ENCODE measurements at regions not wholly inside any gene's neighbourhood (a gene's known extent, or its start where the extent isn't known, plus 50 kb on each side); places are given as distances from the start of the nearest gene placed in this dataset.

- TF ChIP-seq SP1 (IDR thresholded peaks at IDR 0.05) (no peak), ZNF384 (IDR thresholded peaks at IDR 0.05) (no peak), CTBP1 (IDR thresholded peaks at IDR 0.05; ENCODE audit: borderline replicate concordance) (no peak), ARNT (IDR thresholded peaks at IDR 0.05) (no peak), FOXK2 (IDR thresholded peaks at IDR 0.05) (no peak)
These were observed 49.9 kb upstream of the GAS1 start for GRCh38 chr9:86997156-86997555.
